GM12873 (cell line): ENCODE measurements at regions not wholly inside any gene's neighbourhood (a gene's known extent, or its start where the extent isn't known, plus 50 kb on each side); places are given as distances from the start of the nearest gene placed in this dataset.

Experiments used
- CTCF ChIP-seq: IDR thresholded peaks from 2 replicates; pipeline ENCODE4 v1.5.1; 2012; ENCODE audit warnings: low read depth, mild to moderate bottlenecking, moderate library complexity, low read length, control low read depth; ENCODE audit not compliant: insufficient read depth; ENCODE audit errors: missing control alignments

- no peak for TF ChIP-seq CTCF
Measured at GRCh38 chr6:156674197-156674596, 103.0 kb upstream of the ARID1B start.

GRCh38 chr6:156662025-156662445, 115.1 kb upstream of the ARID1B start:
- TF ChIP-seq CTCF: no peak

- no peak for TF ChIP-seq CTCF
Measured at GRCh38 chr6:156660389-156660788, 116.8 kb upstream of the ARID1B start.

- no peak for TF ChIP-seq CTCF
Measured at GRCh38 chr6:156659822-156660198, 117.4 kb upstream of the ARID1B start.

GRCh38 chr6:156658966-156659821, 118.0 kb upstream of the ARID1B start:
- no peak for TF ChIP-seq CTCF

GRCh38 chr6:156658186-156658965, 118.8 kb upstream of the ARID1B start:
- no peak for TF ChIP-seq CTCF

- no peak for TF ChIP-seq CTCF
Measured at GRCh38 chr6:156657296-156657695, 119.9 kb upstream of the ARID1B start.
